ENCODE measurements at regions not wholly inside any gene's neighbourhood (a gene's known extent, or its start where the extent isn't known, plus 50 kb on each side); places are given as distances from the start of the nearest gene placed in this dataset.
A peak's percentile ranks its signal among the peaks of the same experiment; 100 is the strongest.

GRCh38 chr1:4516596-4516995 is 137.8 kb upstream of the AJAP1 start:
- no peak for DNase-seq (ENCODE audit: low read depth)

GRCh38 chr1:4517186-4517954 is 137.0 kb upstream of the AJAP1 start:
- no peak for DNase-seq (ENCODE audit: low read depth)

- DNase-seq (ENCODE audit: low read depth), result no peak
These were observed 135.8 kb upstream of the AJAP1 start for GRCh38 chr1:4518621-4519020.

GRCh38 chr1:4519954-4520353 is 134.5 kb upstream of the AJAP1 start:
- no peak for DNase-seq (ENCODE audit: low read depth)

- no peak for DNase-seq (ENCODE audit: low read depth)
These were observed 130.9 kb upstream of the AJAP1 start for GRCh38 chr1:4523551-4523950.

- no peak for DNase-seq (ENCODE audit: low read depth)
These were observed 127.7 kb upstream of the AJAP1 start for GRCh38 chr1:4526747-4527146.

GRCh38 chr1:4527819-4528218 is 126.6 kb upstream of the AJAP1 start:
- DNase-seq (ENCODE audit: low read depth), result no peak

GRCh38 chr1:4528590-4528989 is 125.8 kb upstream of the AJAP1 start:
- DNase-seq (ENCODE audit: low read depth), result no peak

- no peak for DNase-seq (ENCODE audit: low read depth)
These were observed 124.8 kb upstream of the AJAP1 start for GRCh38 chr1:4529446-4530165.

GRCh38 chr1:4530166-4530785 is 124.1 kb upstream of the AJAP1 start:
- no peak for DNase-seq (ENCODE audit: low read depth)

GRCh38 chr1:4531842-4532241 is 122.6 kb upstream of the AJAP1 start:
- DNase-seq (ENCODE audit: low read depth), result no peak

- no peak for DNase-seq (ENCODE audit: low read depth)
These were observed 121.8 kb upstream of the AJAP1 start for GRCh38 chr1:4532656-4533055.

GRCh38 chr1:4546911-4547310 is 107.5 kb upstream of the AJAP1 start:
- DNase-seq (ENCODE audit: low read depth), result no peak

GRCh38 chr1:4549930-4550329 is 104.5 kb upstream of the AJAP1 start:
- peak; percentile 0 for DNase-seq (ENCODE audit: low read depth)

- no peak for DNase-seq (ENCODE audit: low read depth)
These were observed 103.5 kb upstream of the AJAP1 start for GRCh38 chr1:4550941-4551340.

- no peak for DNase-seq (ENCODE audit: low read depth)
These were observed 102.7 kb upstream of the AJAP1 start for GRCh38 chr1:4551706-4552105.

- DNase-seq (ENCODE audit: low read depth), result no peak
These were observed 100.6 kb upstream of the AJAP1 start for GRCh38 chr1:4553761-4554160.

GRCh38 chr1:4554271-4554865 is 100.0 kb upstream of the AJAP1 start:
- no peak for DNase-seq (ENCODE audit: low read depth)

GRCh38 chr1:4557949-4558348 is 96.5 kb upstream of the AJAP1 start:
- DNase-seq (ENCODE audit: low read depth), result no peak

- DNase-seq (ENCODE audit: low read depth), result no peak
These were observed 93.2 kb upstream of the AJAP1 start for GRCh38 chr1:4561205-4561604.

- no peak for DNase-seq (ENCODE audit: low read depth)
These were observed 92.1 kb upstream of the AJAP1 start for GRCh38 chr1:4562321-4562720.

GRCh38 chr1:4563586-4563985 is 90.8 kb upstream of the AJAP1 start:
- DNase-seq (ENCODE audit: low read depth), result no peak

Measured in myocyte (in vitro differentiated cells).